ENCODE measurements at regions not wholly inside any gene's neighbourhood (a gene's known extent, or its start where the extent isn't known, plus 50 kb on each side); places are given as distances from the start of the nearest gene placed in this dataset.
"Not testable (repeated sequence)": the region's sequence is repeated elsewhere in the genome, so short reads cannot be mapped to it uniquely, and the experiment has no call there.

- no peak overlapping the region for H3K27ac Mint-ChIP-seq
- DNase-seq: no peak
- H3K36me3 Mint-ChIP-seq (ENCODE audit: low read depth): no peaks in the 10 kb centered on the region
- no peaks in the 10 kb centered on the region for H3K27me3 Mint-ChIP-seq (ENCODE audit: low read depth)
- H3K9me3 Mint-ChIP-seq: no peaks in the 10 kb centered on the region
- no peaks in the 10 kb centered on the region for H3K4me1 Mint-ChIP-seq (ENCODE audit: low read depth)
- intact Hi-C loops (cut with micrococcal nuclease): no loop called here
- CTCF ChIA-PET: no interaction called here
- H3K4me3 Mint-ChIP-seq: no peak overlapping the region
These were observed 497.5 kb upstream of the KLF6 start for GRCh38 chr10:4282496-4282895.

- no peak overlapping the region for H3K27ac Mint-ChIP-seq
- H3K4me1 Mint-ChIP-seq (ENCODE audit: low read depth): no peaks in the 10 kb centered on the region
- H3K4me3 Mint-ChIP-seq: no peak overlapping the region
- H3K36me3 Mint-ChIP-seq (ENCODE audit: low read depth): no peaks in the 10 kb centered on the region
- DNase-seq: no peak
- CTCF ChIA-PET: no interaction called here
- intact Hi-C loops (cut with micrococcal nuclease): no loop called here
- H3K9me3 Mint-ChIP-seq: no peaks in the 10 kb centered on the region
- no peaks in the 10 kb centered on the region for H3K27me3 Mint-ChIP-seq (ENCODE audit: low read depth)
These were observed 496.3 kb upstream of the KLF6 start for GRCh38 chr10:4281190-4281825.

GRCh38 chr10:4280461-4281189, 495.6 kb upstream of the KLF6 start:
- no peaks in the 10 kb centered on the region for H3K4me1 Mint-ChIP-seq (ENCODE audit: low read depth)
- H3K4me3 Mint-ChIP-seq: no peak overlapping the region
- no peaks in the 10 kb centered on the region for H3K36me3 Mint-ChIP-seq (ENCODE audit: low read depth)
- no peak overlapping the region for H3K27ac Mint-ChIP-seq
- intact Hi-C loops (cut with micrococcal nuclease): no loop called here
- DNase-seq: no peak
- H3K27me3 Mint-ChIP-seq (ENCODE audit: low read depth): no peaks in the 10 kb centered on the region
- H3K9me3 Mint-ChIP-seq: no peaks in the 10 kb centered on the region
- CTCF ChIA-PET: no interaction called here

DNA sequence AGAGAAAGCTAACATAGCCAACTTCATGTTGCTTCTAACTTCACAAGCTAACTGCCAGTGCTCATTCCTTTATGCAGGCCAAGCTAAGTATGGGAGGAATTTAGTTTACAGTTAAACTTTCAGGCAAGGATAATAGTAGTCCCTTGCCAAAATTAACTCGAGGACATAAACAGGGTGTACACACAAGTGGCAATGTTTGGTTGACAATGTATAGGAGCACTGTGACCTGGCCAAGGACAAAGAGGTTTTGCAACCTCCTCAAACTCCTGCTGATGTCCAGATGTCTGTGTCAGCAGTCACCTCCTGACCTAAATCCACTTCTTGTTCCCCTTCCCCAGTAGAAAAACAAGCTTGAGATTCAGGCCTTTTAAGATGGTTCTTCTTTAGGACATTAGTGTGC, 494.6 kb upstream of the KLF6 start:
- intact Hi-C loops (cut with micrococcal nuclease): no loop called here
- Mint-ChIP-seq H3K4me1 (ENCODE audit: low read depth) (no peaks in the 10 kb centered on the region), H3K9me3 (no peaks in the 10 kb centered on the region), H3K27me3 (ENCODE audit: low read depth) (no peaks in the 10 kb centered on the region), H3K36me3 (ENCODE audit: low read depth) (no peaks in the 10 kb centered on the region), H3K4me3 (no peak overlapping the region), H3K27ac (no peak overlapping the region)
- CTCF ChIA-PET: no interaction called here
- DNase-seq: no peak

GRCh38 chr10:4278186-4278585, 493.2 kb upstream of the KLF6 start:
- Mint-ChIP-seq H3K4me1 (ENCODE audit: low read depth) (no peaks in the 10 kb centered on the region), H3K4me3 (no peak overlapping the region), H3K27me3 (ENCODE audit: low read depth) (peaks cover 4% of the 10 kb centered on the region), H3K36me3 (ENCODE audit: low read depth) (no peaks in the 10 kb centered on the region), H3K9me3 (no peaks in the 10 kb centered on the region), H3K27ac (no peak overlapping the region)
- intact Hi-C loops (cut with micrococcal nuclease): no loop called here
- CTCF ChIA-PET: interaction anchor here (1.0 kb wide), 1 partner anchor 53 kb away, joined by 3 read pairs; no protein-coding TSS in a partner anchor
- DNase-seq: no peak

- Mint-ChIP-seq H3K27ac (no peak overlapping the region), H3K36me3 (ENCODE audit: low read depth) (no peaks in the 10 kb centered on the region), H3K9me3 (no peaks in the 10 kb centered on the region), H3K27me3 (ENCODE audit: low read depth) (peaks cover 4% of the 10 kb centered on the region), H3K4me3 (no peak overlapping the region), H3K4me1 (ENCODE audit: low read depth) (no peaks in the 10 kb centered on the region)
- intact Hi-C loops (cut with micrococcal nuclease): no loop called here
- CTCF ChIA-PET: no interaction called here
- DNase-seq: no peak
These were observed 491.1 kb upstream of the KLF6 start for GRCh38 chr10:4276151-4276550.

DNA sequence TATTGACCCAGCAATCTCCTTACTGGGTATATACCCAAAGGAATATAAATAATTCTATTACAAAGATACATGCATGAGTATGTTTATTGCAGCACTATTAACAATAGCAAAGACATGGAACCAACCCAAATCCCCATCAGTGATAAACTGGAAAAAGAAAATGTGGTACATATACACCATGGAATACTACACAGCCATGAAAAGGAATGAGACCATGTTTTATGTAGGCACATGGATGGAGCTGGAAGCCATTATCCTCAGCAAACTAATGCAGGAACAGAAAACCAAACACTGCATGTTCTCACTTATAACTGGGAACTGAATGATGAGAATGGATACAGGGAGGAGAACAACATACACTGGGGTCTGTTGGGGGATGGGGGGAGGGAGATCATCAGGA, 489.7 kb upstream of the KLF6 start:
- H3K27me3 Mint-ChIP-seq (ENCODE audit: low read depth); H3K4me3 Mint-ChIP-seq; H3K9me3 Mint-ChIP-seq; intact Hi-C loops (cut with micrococcal nuclease); H3K4me1 Mint-ChIP-seq (ENCODE audit: low read depth); H3K36me3 Mint-ChIP-seq (ENCODE audit: low read depth); CTCF ChIA-PET; DNase-seq; H3K27ac Mint-ChIP-seq: not testable (repeated sequence)

GRCh38 chr10:4271193-4271592, 486.2 kb upstream of the KLF6 start:
- CTCF ChIA-PET: no interaction called here
- Mint-ChIP-seq H3K27ac (no peak overlapping the region), H3K4me1 (ENCODE audit: low read depth) (peaks cover 4% of the 10 kb centered on the region), H3K4me3 (no peak overlapping the region), H3K27me3 (ENCODE audit: low read depth) (peaks cover 4% of the 10 kb centered on the region), H3K9me3 (no peaks in the 10 kb centered on the region), H3K36me3 (ENCODE audit: low read depth) (no peaks in the 10 kb centered on the region)
- no peak for DNase-seq
- intact Hi-C loops (cut with micrococcal nuclease): no loop called here

- intact Hi-C loops (cut with micrococcal nuclease): no loop called here
- Mint-ChIP-seq H3K9me3 (no peaks in the 10 kb centered on the region), H3K4me1 (ENCODE audit: low read depth) (peaks cover 10% of the 10 kb centered on the region), H3K36me3 (ENCODE audit: low read depth) (no peaks in the 10 kb centered on the region), H3K27me3 (ENCODE audit: low read depth) (peaks cover 4% of the 10 kb centered on the region), H3K4me3 (no peak overlapping the region), H3K27ac (no peak overlapping the region)
- CTCF ChIA-PET: no interaction called here
- DNase-seq: no peak
These were observed 485.1 kb upstream of the KLF6 start for GRCh38 chr10:4270116-4270515.

- H3K36me3 Mint-ChIP-seq (ENCODE audit: low read depth); H3K4me3 Mint-ChIP-seq; H3K9me3 Mint-ChIP-seq; H3K27ac Mint-ChIP-seq; H3K4me1 Mint-ChIP-seq (ENCODE audit: low read depth); intact Hi-C loops (cut with micrococcal nuclease); H3K27me3 Mint-ChIP-seq (ENCODE audit: low read depth); DNase-seq; CTCF ChIA-PET: not testable (repeated sequence)
These were observed 483.5 kb upstream of the KLF6 start for GRCh38 chr10:4268490-4268889.

- peaks cover 10% of the 10 kb centered on the region for H3K4me1 Mint-ChIP-seq (ENCODE audit: low read depth)
- intact Hi-C loops (cut with micrococcal nuclease): no loop called here
- no peak for DNase-seq
- no peaks in the 10 kb centered on the region for H3K36me3 Mint-ChIP-seq (ENCODE audit: low read depth)
- H3K4me3 Mint-ChIP-seq: no peak overlapping the region
- no peaks in the 10 kb centered on the region for H3K27me3 Mint-ChIP-seq (ENCODE audit: low read depth)
- CTCF ChIA-PET: no interaction called here
- no peak overlapping the region for H3K27ac Mint-ChIP-seq
- no peaks in the 10 kb centered on the region for H3K9me3 Mint-ChIP-seq
These were observed 482.2 kb upstream of the KLF6 start for GRCh38 chr10:4267086-4267773.

DNA sequence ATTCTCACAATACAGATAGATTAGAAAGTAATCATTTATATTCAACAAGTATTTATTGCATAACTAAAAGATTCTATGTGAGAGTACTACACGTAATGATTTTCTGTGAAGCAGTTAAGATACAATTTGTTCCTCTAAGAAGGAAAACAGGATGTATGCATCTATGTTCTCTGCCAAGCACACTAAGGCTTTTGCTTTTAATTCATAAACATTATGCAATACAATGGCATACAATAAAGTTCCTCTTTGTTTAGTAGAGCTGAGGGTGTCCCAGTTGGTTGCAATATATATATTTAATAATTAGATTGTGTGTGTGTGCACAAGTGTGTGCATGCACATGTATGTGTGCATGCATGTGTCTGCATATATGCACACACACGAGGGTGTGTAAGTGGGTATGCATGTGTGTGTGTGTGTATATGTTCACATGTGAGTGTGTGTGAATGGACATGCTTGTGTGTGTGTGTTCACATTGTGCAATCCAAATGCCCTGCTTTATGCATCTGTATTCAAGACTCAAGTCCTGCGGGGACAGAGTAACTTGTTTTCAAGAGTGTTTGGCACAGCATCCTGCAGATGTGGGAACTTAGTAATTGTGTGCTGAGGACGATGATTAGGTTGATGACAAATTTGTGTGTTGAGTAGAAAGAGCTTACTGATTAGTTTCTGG, 481.5 kb upstream of the KLF6 start:
- DNase-seq: no peak
- no peaks in the 10 kb centered on the region for H3K27me3 Mint-ChIP-seq (ENCODE audit: low read depth)
- no peak overlapping the region for H3K27ac Mint-ChIP-seq
- no peaks in the 10 kb centered on the region for H3K9me3 Mint-ChIP-seq
- CTCF ChIA-PET: no interaction called here
- H3K36me3 Mint-ChIP-seq (ENCODE audit: low read depth): no peaks in the 10 kb centered on the region
- H3K4me3 Mint-ChIP-seq: no peak overlapping the region
- intact Hi-C loops (cut with micrococcal nuclease): no loop called here
- peaks cover 10% of the 10 kb centered on the region for H3K4me1 Mint-ChIP-seq (ENCODE audit: low read depth)

All from activated naive CD4-positive, alpha-beta T cell treated with anti-CD3 and anti-CD28 coated beads for 36 hours (primary cell).